ENCODE measurements at regions not wholly inside any gene's neighbourhood (a gene's known extent, or its start where the extent isn't known, plus 50 kb on each side); places are given as distances from the start of the nearest gene placed in this dataset.

- Histone ChIP-seq H3K4me3 (ENCODE audit: low read depth, low read length) (no peak overlapping the region), H3K9me3 (ENCODE audit: control insufficient read depth in 2 of 2, low read length in 2 of 2) (no peaks in the 10 kb centered on the region), H3K36me3 (ENCODE audit: control insufficient read depth, insufficient read depth, low read length) (no peaks in the 10 kb centered on the region), H3K4me1 (ENCODE audit: control insufficient read depth, insufficient read depth, low read length, poor library complexity, severe bottlenecking) (no peaks in the 10 kb centered on the region), H3K27me3 (ENCODE audit: control insufficient read depth, insufficient read depth, low read length) (no peaks in the 10 kb centered on the region), H3K27ac (ENCODE audit: insufficient read depth, low read length, poor library complexity, severe bottlenecking) (no peak overlapping the region)
- Mint-ChIP-seq H3K27ac (no peak overlapping the region), H3K4me3 (no peak overlapping the region), H3K36me3 (no peaks in the 10 kb centered on the region), H3K4me1 (peaks cover 0 to 4% (median 1%) of the 10 kb centered on the region in 4 donors), H3K27me3 (no peaks in the 10 kb centered on the region), H3K9me3 (peaks cover 0 to 1% (median 0%) of the 10 kb centered on the region in 7 donors)
- ATAC-seq (ENCODE audit: low read depth in 2 of 2) (peak; percentile 53 to 73), DNase-seq (peak; percentile 2 to 64 (median 32))
Measured at GRCh38 chr4:128454281-128454871, 166.8 kb upstream of the PGRMC2 start.

DNA sequence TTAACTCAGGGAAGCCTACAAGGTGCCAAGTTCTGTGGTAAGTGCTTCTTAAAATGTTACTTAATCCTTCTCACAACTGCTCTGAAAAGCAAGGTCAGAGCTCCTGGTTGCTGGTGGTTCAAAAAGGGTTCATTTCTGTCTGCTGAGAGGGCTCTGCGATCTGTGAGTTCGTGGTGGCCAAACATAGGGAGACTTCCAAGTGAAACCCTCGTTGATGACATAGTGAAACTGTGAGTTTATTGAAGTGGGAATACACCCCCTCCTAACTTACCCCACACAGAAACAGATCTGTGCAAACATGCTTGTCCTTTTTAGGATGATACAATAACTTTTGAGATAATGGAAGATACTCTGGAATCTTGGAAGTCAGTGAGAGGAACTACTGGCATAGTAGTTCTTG lies 164.8 kb upstream of the PGRMC2 start:
- peaks cover 0 to 4% (median 1%) of the 10 kb centered on the region in 4 donors for H3K4me1 Mint-ChIP-seq
- H3K9me3 Mint-ChIP-seq = peaks cover 0 to 1% (median 0%) of the 10 kb centered on the region in 7 donors
- H3K27me3 Mint-ChIP-seq = no peaks in the 10 kb centered on the region
- H3K27ac Mint-ChIP-seq = no peak overlapping the region
- H3K36me3 Mint-ChIP-seq = no peaks in the 10 kb centered on the region
- Histone ChIP-seq H3K36me3 (ENCODE audit: control insufficient read depth, insufficient read depth, low read length) (no peaks in the 10 kb centered on the region), H3K27me3 (ENCODE audit: control insufficient read depth, insufficient read depth, low read length) (no peaks in the 10 kb centered on the region), H3K9me3 (ENCODE audit: control insufficient read depth in 2 of 2, low read length in 2 of 2) (no peaks in the 10 kb centered on the region), H3K27ac (ENCODE audit: insufficient read depth, low read length, poor library complexity, severe bottlenecking) (no peak overlapping the region), H3K4me3 (ENCODE audit: low read depth, low read length) (no peak overlapping the region), H3K4me1 (ENCODE audit: control insufficient read depth, insufficient read depth, low read length, poor library complexity, severe bottlenecking) (no peaks in the 10 kb centered on the region)
- no peak overlapping the region for H3K4me3 Mint-ChIP-seq
- DNase-seq (no peak), ATAC-seq (ENCODE audit: low read depth in 2 of 2) (no peak)

- Mint-ChIP-seq H3K4me1 (peaks cover 0 to 4% (median 1%) of the 10 kb centered on the region in 4 donors), H3K36me3 (no peaks in the 10 kb centered on the region), H3K4me3 (no peak overlapping the region), H3K9me3 (peaks cover 0 to 3% (median 0%) of the 10 kb centered on the region in 7 donors), H3K27ac (no peak overlapping the region), H3K27me3 (no peaks in the 10 kb centered on the region)
- Histone ChIP-seq H3K4me1 (ENCODE audit: control insufficient read depth, insufficient read depth, low read length, poor library complexity, severe bottlenecking) (no peaks in the 10 kb centered on the region), H3K27me3 (ENCODE audit: control insufficient read depth, insufficient read depth, low read length) (no peaks in the 10 kb centered on the region), H3K27ac (ENCODE audit: insufficient read depth, low read length, poor library complexity, severe bottlenecking) (no peak overlapping the region), H3K4me3 (ENCODE audit: low read depth, low read length) (no peak overlapping the region), H3K9me3 (ENCODE audit: control insufficient read depth in 2 of 2, low read length in 2 of 2) (no peaks in the 10 kb centered on the region), H3K36me3 (ENCODE audit: control insufficient read depth, insufficient read depth, low read length) (no peaks in the 10 kb centered on the region)
- DNase-seq (no peak), ATAC-seq (ENCODE audit: low read depth in 2 of 2) (no peak)
Measured at GRCh38 chr4:128451270-128451905, 163.8 kb upstream of the PGRMC2 start.

DNA sequence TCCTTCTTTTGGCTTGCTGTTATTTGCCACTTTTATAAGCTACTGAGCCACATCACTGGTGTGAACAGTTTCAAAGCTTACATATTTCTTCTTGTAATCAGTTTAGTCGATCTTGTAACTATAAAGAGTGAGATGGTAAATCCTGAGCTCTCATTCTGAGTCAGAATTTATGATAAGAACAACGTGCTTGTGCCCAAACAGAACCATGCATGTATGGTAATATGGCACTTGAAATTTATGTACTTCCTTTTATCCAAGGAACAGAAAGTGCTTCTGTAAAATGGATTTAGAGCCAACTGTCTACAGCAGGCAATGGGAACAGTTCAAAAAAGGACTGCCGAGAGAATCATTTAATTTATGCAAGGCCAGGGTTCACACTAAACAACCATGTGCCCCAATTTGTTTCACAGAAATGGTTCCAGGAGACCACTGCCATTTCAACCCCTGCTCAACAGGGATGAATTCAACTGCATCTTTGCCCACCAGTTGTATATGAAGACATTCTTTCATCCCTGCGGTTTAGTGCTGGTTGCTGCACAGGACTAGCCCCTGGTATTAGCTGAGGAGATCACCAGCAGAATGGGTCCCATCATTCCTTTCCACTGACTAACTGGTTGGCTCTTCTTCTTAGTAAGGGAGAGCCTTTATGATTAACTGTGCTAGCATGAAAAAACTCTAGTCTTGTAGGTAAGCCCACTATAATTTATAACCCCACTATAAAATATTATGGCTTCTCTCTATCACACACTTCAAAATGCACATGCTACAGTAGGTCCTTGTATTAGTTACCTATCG lies 162.9 kb upstream of the PGRMC2 start:
- Mint-ChIP-seq H3K36me3 (no peaks in the 10 kb centered on the region), H3K9me3 (peaks cover 0 to 6% (median 1%) of the 10 kb centered on the region in 7 donors), H3K27ac (no peak overlapping the region), H3K4me1 (peaks cover 0 to 4% (median 1%) of the 10 kb centered on the region in 4 donors), H3K4me3 (no peak overlapping the region), H3K27me3 (no peaks in the 10 kb centered on the region)
- H3K9me3 ChIP-seq (ENCODE audit: control insufficient read depth in 2 of 2, low read length in 2 of 2) = no peaks in the 10 kb centered on the region
- no peaks in the 10 kb centered on the region for H3K4me1 ChIP-seq (ENCODE audit: control insufficient read depth, insufficient read depth, low read length, poor library complexity, severe bottlenecking)
- no peak for DNase-seq
- no peak overlapping the region for H3K27ac ChIP-seq (ENCODE audit: insufficient read depth, low read length, poor library complexity, severe bottlenecking)
- H3K4me3 ChIP-seq (ENCODE audit: low read depth, low read length) = no peak overlapping the region
- H3K27me3 ChIP-seq (ENCODE audit: control insufficient read depth, insufficient read depth, low read length) = no peaks in the 10 kb centered on the region
- no peak for ATAC-seq (ENCODE audit: low read depth in 2 of 2)
- no peaks in the 10 kb centered on the region for H3K36me3 ChIP-seq (ENCODE audit: control insufficient read depth, insufficient read depth, low read length)

DNA sequence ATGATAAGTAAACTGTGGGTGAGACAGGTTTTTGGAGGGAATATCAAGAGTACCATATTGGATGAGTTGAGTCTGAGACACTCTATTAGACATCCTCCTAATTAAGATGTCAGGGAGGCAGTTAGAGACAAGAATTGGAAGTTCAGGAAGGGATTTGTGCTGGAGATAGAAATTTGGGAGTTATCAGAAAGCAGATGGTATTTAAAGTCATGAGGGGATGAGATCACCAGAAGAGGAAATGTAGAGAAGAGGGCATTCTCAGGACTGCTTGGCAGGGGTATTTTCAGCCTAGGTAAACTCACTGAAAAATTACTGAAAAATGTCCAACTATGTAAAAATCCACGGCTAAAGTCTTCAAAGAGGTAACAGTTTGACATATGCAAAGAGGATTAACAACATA lies 161.6 kb upstream of the PGRMC2 start:
- peaks cover 0 to 15% (median 4%) of the 10 kb centered on the region in 7 donors for H3K9me3 Mint-ChIP-seq
- Histone ChIP-seq H3K4me1 (ENCODE audit: control insufficient read depth, insufficient read depth, low read length, poor library complexity, severe bottlenecking) (no peaks in the 10 kb centered on the region), H3K36me3 (ENCODE audit: control insufficient read depth, insufficient read depth, low read length) (no peaks in the 10 kb centered on the region), H3K4me3 (ENCODE audit: low read depth, low read length) (no peak overlapping the region), H3K27ac (ENCODE audit: insufficient read depth, low read length, poor library complexity, severe bottlenecking) (no peak overlapping the region), H3K27me3 (ENCODE audit: control insufficient read depth, insufficient read depth, low read length) (no peaks in the 10 kb centered on the region), H3K9me3 (ENCODE audit: control insufficient read depth in 2 of 2, low read length in 2 of 2) (peaks cover 0 to 2% of the 10 kb centered on the region in 2 experiments)
- H3K27ac Mint-ChIP-seq = no peak overlapping the region
- ATAC-seq (ENCODE audit: low read depth in 2 of 2) (no peak), DNase-seq (no peak)
- peaks cover 0 to under 1% (median 0%) of the 10 kb centered on the region in 4 donors for H3K4me1 Mint-ChIP-seq
- H3K4me3 Mint-ChIP-seq = no peak overlapping the region
- no peaks in the 10 kb centered on the region for H3K36me3 Mint-ChIP-seq
- H3K27me3 Mint-ChIP-seq = no peaks in the 10 kb centered on the region

DNA sequence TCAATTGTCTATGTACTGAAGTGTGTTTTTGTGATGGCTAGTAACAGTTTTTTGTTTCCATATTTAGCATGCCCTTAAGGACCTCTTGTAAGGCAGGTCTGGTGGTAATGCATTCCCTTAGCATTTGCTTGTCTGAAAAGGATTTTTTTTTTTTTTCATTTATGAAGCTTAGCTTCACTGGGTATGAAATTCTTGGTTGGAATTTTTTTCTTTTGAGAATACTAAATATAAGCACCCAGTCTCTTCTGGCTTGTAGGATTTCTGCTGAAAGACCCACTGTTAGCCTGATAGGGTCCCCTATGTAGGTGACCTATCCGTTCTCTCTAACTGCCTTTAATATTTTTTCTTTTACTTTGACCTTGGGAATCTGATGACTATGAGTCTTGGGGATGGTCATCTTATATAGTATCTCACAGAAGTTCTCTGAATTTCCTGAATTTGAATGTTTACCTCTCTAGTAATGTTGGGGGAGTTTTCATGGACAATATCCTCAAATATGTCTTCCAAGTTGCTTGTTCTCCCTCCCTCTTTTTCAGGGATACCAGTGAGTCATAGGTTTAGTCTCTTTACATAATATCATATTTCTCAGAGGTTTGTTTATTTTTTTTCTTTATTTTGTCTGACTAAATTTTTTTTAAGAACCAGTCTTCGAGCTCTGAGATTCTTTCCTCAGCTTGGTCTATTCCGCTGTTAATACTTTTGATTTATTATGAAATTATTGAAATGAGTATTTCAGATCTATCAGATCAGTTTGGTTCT lies 157.1 kb upstream of the PGRMC2 start:
- no peak overlapping the region for H3K27ac ChIP-seq (ENCODE audit: insufficient read depth, low read length, poor library complexity, severe bottlenecking)
- no peaks in the 10 kb centered on the region for H3K4me1 ChIP-seq (ENCODE audit: control insufficient read depth, insufficient read depth, low read length, poor library complexity, severe bottlenecking)
- H3K27me3 ChIP-seq (ENCODE audit: control insufficient read depth, insufficient read depth, low read length) = no peaks in the 10 kb centered on the region
- Mint-ChIP-seq H3K27ac (no peak overlapping the region), H3K27me3 (peaks cover 4% of the 10 kb centered on the region), H3K4me1 (no peaks in the 10 kb centered on the region), H3K4me3 (no peak overlapping the region), H3K9me3 (peaks cover 0 to 31% (median 11%) of the 10 kb centered on the region in 7 donors), H3K36me3 (peaks cover 10% of the 10 kb centered on the region)
- DNase-seq (no peak), ATAC-seq (ENCODE audit: low read depth in 2 of 2) (no peak)
- H3K9me3 ChIP-seq (ENCODE audit: control insufficient read depth in 2 of 2, low read length in 2 of 2) = peaks cover 2% of the 10 kb centered on the region in 2 experiments
- H3K36me3 ChIP-seq (ENCODE audit: control insufficient read depth, insufficient read depth, low read length) = no peaks in the 10 kb centered on the region
- H3K4me3 ChIP-seq (ENCODE audit: low read depth, low read length) = no peak overlapping the region

GRCh38 chr4:128440923-128441322 lies 153.3 kb upstream of the PGRMC2 start:
- Mint-ChIP-seq H3K9me3 (peaks cover 6 to 38% (median 13%) of the 10 kb centered on the region in 7 donors), H3K36me3 (peaks cover 14% of the 10 kb centered on the region), H3K27ac (no peak overlapping the region), H3K27me3 (peaks cover 10% of the 10 kb centered on the region), H3K4me3 (no peak overlapping the region), H3K4me1 (no peaks in the 10 kb centered on the region)
- no peak for DNase-seq
- H3K9me3 ChIP-seq (ENCODE audit: control insufficient read depth in 2 of 2, low read length in 2 of 2) = peaks cover 2% of the 10 kb centered on the region in 2 experiments
- no peak overlapping the region for H3K27ac ChIP-seq (ENCODE audit: insufficient read depth, low read length, poor library complexity, severe bottlenecking)
- H3K27me3 ChIP-seq (ENCODE audit: control insufficient read depth, insufficient read depth, low read length) = no peaks in the 10 kb centered on the region
- H3K4me1 ChIP-seq (ENCODE audit: control insufficient read depth, insufficient read depth, low read length, poor library complexity, severe bottlenecking) = no peaks in the 10 kb centered on the region
- no peak overlapping the region for H3K4me3 ChIP-seq (ENCODE audit: low read depth, low read length)
- H3K36me3 ChIP-seq (ENCODE audit: control insufficient read depth, insufficient read depth, low read length) = no peaks in the 10 kb centered on the region
- no peak for ATAC-seq (ENCODE audit: low read depth in 2 of 2)

Data from CD4-positive, CD25-positive, alpha-beta regulatory T cell (primary cell).